HG03571 (cell line): ENCODE measurements at regions not wholly inside any gene's neighbourhood (a gene's known extent, or its start where the extent isn't known, plus 50 kb on each side); places are given as distances from the start of the nearest gene placed in this dataset.

Experiments
- ATAC-seq: cut with Tn5 transposase; IDR thresholded peaks from one replicate; pipeline ENCODE4 v1.9.1; 2021; ENCODE audit not compliant: unreplicated experiment

DNA sequence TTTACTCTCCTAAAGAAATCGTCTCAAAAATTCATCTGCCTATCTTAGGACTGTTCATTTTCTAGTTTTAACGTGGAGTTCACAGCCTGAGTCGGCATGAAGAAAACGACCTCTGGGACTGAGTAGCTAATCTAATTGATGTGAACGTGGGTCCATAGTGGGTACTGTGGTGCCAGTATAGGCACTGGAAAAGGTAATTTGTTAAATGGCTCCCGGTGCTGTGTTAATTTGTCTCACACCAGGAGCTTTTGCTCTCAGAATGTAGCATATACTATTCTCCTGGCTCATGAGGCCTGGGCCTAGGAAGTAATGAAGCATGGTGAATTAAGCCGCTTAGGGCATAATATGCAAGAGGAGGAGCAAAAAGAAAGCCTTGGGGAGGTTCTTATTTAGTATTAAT lies 414.4 kb upstream of the NXPH2 start:
- ATAC-seq, result no peak

DNA sequence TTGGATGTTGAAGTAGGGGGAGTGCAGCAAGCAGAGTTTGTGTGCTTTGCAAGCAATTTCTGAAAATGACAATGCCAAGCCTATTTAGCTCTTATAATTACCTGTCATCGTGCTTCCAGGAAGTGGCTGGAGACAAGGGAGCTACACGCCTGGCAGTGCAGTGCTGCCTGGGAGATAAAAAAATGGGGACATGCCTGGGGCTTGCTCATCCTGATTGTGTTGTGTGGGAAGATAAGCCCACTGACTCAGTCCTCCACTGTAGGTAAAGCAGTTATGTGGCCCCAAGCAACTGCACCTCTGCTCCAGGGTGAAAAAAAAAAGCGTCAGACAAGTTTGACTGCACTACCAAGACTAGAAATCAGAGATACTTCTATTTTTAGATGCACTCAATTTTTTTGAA lies 396.9 kb upstream of the NXPH2 start:
- no peak for ATAC-seq

DNA sequence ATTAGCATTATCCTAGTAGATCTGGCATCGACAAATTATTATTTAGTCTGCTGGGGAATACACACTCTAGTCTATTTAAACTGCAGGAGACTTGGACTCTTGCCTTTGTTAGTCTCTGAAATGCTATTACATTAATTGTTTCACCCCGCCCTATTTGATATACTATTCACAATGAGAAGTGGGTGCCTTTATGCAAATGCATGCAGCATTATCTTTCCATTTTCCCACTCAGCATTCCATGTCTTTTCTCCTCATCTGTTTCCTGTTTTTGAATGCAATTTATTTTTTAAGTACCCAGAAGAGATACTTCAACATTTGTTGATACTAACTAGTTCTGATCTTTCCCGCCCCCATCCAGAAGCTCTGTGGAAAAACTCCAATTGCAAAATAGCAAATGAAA lies 395.3 kb upstream of the NXPH2 start:
- no peak for ATAC-seq

DNA sequence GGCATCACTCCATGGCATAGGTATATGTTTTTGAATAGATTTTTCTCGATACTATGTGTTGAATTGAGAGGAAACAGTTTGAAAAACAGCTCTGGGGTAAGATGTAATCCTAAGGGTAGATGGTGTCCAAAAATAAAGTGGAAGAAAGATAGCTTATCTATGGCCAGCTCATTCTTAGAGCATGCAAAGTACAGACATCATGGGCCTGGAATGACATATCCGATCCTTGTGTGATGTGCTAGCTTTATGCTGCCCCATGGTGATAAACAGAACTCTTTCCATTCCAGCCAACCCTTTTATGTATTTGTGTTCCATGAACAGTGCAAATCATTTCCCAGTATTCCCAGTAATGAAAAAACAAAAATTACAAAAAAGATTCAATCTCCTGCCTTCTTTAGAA lies 390.2 kb upstream of the NXPH2 start:
- ATAC-seq, result no peak

DNA sequence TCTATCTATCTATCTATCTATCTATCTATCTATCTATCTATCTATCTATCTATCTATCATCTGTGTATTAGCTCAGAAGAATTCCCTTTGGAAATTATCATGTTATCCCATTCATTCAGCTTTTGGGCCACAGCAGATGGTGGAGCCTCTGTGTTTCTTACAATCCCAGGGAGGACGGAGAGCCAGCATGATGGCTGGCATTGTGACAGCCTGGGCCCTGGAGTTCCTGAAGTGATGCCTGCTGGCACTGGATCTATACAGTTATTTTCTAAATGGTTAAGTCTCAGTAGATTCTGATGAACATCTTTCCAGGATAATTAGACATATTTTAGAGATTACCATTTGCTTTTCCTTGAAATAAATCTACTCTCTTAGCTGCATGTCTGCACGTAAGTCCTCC lies 385.4 kb upstream of the NXPH2 start:
- no peak for ATAC-seq

DNA sequence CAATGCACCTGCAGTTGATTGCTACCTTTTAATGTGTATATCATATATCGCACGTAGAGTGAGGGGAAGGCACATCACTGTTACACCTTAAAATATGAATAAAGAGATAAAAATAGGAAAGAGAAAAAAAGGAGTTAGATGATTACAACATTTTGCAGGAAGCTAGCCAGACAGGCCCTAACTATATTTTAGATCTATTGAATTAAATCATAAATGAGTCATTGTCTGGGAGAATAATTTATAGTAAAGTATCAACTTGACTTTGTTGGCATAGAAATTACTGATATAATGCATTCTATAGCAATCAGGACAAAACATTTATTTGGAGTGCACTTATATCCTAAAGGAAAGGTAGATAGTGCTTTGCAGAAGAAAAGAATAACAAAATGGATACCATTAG lies 384.9 kb upstream of the NXPH2 start:
- no peak for ATAC-seq

DNA sequence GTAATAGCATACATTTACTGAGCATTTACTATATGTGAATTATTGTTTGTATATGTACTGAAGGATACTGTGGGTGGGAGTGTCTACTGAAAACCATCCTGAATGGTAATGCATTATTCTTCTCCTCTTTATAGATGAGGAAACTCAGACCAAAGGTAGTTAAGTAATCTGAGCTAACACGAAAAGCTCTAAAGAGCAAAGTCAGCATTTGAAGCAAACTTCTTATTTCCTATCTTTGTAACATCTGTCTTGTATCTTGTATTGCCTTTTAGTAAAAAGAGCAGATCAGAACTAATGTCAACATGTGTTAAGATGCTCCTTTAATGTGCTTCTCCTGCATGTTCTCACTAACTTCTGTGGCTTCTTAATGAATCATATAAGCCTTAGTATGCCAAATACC lies 382.8 kb upstream of the NXPH2 start:
- ATAC-seq, result no peak

DNA sequence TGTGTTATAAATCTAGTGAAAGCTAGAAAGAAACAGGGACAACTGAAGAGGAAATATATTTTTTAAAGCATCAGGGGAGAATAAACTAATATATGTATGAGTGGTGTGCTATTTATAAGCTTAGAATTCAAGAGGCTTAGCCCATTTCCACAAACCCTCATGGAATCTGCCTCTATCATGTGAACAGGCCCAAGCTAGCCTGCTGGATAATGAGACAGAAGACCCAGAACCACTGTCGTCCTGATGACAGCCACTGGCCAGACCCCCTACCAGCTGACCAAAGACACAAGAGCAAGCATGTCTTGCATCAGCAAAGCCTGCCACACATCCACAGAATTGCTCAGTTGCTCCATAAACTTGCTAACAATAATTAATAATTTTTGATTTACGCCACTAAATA lies 382.3 kb upstream of the NXPH2 start:
- no peak for ATAC-seq

DNA sequence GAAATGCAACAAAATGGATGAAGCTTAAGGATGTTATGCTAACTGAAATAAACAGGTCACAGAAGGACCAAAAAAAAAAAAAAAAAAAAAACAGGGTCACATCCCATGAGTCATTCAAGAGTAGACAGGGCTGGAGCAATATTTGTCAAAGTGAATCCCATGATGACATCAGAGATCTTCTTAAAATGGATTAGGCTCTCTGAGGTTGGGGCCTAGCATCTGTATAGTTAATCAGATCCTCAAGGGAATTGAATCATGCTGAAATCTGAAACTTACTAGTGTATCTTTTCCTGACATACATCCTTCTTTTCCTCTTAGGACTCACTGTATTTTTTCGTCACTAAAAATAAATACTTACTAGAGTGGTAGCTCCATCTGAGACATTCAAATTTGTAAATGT lies 380.6 kb upstream of the NXPH2 start:
- ATAC-seq, result no peak

DNA sequence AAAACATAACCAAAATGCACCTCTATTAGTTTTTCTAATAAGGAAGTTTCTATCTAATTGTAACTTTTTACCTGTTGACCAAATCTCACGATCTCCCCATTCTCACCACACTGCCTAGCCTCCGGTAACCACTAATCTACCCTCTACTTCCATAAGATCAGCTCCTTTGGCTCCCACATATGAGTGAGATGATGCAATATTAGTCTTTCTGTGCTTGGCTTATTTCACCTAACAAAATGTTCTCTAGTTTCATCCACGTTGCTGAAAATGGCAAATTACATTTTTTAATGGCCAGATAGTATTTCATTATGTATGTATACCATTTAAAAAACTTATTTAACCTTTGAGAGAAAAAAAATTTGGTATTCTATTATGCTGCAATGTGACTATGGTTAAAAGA lies 379.0 kb upstream of the NXPH2 start:
- ATAC-seq, result no peak

DNA sequence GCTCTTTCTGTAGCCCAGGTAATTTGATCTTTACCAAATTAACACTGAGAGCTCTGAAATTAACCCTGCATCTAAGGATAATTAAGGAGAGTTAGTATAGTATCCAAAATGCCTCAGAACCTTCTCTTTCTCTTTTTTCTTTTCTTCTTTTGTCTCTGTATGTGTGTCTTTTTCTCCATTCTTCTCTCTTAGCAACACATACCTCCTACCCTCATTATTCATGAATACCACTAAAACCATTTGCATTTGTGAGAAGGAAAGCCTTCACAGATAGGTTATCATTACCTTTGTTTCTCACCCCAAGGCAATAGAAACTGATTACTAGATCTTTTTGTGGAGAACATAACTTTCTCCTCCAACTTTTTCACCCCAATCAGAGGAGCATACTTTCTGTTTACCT lies 376.5 kb upstream of the NXPH2 start:
- no peak for ATAC-seq

DNA sequence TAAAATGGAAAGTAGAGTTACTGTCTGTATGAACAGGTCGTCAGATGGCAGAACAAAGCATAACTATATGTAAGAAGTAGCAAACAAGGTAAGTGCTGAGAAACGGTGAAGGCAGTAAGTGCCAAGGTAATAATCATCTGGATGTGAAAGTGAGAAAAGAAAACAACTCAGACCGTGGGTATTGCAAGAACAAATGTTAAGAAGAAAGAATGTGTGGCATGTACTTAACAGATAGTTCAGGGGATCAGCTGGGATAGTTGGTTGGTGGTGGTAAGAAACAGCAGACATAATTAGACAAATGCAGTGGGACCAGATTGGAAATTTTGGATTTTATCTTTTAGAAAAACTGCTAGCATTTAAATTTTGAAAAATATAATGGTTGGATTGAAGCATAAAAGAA lies 375.8 kb upstream of the NXPH2 start:
- no peak for ATAC-seq

DNA sequence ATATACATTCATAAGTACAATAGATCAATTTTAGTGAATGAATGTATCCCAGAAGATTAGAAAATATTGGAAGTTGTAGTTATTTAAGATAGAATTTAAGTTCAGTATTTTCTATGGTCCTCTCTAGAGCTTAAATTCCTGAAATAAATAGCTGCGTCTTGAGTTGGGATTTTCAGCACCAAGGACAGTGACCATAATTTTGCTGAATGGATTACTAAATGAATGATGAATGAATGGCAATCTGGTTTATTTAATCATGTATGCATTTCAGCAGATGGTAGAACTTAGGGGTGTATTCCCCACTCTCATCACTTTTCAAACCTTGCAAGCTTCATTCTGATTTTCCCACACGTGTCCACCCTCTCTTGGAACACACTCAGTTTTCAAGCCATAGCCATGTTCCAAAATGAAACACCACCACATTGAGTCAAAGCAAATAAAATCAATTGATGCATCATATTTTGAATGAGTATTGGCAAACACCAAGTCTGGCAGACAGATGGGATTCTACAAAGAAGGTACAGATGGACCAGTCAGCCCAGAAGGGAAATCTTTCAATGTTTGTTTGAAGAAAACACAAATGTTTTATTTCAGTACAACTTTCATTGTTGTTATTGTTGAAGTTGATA lies 362.2 kb upstream of the NXPH2 start:
- ATAC-seq, result no peak

DNA sequence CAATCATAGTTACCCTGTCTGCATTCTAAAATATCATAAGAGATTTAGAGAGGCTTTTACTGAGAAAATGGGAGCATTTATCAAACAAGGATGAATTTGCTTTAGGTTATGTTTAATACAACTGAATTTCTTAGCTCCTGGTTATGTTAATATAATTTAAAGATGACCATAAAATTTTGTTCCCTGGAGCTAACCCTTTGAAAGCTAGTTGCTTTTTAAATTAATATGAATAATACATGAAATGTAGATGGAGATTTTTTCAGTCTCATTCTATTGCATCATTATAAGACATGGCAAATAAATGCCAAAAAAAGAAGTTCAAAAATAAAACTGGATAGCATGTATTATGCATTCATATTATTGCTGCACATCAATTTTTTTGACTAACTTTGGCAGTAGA lies 344.1 kb upstream of the NXPH2 start:
- ATAC-seq, result no peak

DNA sequence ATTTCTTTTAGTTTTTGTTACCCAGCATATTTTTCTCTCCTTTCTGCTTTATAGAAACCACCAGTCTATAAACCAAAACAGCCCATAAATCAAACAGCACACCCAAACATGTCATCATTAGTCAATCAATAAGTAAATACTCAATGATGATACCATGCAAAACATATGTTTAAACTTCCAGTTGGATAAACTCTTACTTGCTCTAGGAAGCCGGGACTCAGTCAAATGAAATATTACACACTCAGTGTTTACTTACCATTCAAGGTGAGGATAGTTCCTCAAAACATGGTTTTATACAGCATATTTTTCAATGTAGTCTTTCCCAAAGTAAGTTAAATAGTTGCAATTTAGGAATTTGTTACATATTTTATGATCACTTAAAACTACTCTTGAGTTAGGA lies 343.6 kb upstream of the NXPH2 start:
- ATAC-seq, result no peak

DNA sequence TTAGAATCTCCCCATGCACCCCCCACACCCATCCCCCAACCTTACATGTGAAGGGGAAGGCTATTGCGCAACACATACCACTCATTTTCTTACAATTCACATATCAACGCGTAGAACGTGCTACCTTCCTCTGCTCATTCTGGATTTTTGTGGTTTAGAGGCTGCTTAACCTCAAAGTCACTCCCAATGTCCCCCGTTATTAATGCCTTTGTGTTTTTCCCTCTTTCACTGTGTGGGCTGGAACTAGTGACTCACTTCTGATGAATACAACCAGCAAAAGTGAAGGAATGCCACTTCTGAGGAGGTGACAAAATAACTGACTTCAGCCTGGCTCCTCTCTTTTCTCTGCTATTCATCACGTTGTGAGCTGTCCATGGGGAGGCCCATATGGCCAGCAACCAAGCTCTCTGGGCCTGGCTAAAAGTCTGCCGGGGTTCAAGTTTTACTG lies 342.5 kb upstream of the NXPH2 start:
- ATAC-seq, result no peak

DNA sequence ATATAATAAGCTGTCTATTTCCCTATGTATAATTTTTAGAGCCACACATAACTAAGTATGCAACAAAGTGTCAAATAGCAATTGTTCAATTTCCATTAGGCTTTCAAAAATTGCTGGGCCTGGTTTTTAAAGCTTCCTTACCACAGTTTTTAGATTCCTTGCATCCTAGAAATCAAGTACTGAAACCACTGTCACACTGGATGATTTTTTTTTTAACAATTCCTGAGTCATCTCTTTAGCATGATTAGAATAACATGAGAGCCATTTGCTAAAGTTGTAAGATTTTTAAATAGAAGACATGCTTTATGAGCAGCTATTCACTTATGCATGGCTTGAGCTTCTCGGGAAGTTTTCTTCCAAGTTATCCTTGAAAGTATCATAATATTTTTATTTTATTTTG lies 319.5 kb upstream of the NXPH2 start:
- no peak for ATAC-seq

DNA sequence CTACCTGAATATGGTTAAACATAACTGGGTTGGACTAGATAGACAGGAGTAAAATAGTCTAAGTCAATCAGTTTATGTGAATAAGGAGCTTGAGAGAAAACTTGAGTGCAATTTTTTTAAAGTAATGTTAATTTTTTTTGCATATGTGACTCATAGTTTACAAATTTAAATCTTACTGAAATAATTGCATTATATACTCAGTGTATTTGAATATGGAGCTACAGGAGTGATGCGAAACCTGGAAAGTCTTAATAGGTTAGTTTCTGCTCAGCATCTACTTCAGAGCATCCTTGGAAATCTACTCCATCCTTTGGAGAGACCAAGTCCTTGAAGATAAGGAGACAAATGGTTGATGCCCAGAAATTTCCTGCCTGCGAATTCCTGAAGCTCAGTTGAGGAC lies 318.8 kb upstream of the NXPH2 start:
- ATAC-seq, result no peak

DNA sequence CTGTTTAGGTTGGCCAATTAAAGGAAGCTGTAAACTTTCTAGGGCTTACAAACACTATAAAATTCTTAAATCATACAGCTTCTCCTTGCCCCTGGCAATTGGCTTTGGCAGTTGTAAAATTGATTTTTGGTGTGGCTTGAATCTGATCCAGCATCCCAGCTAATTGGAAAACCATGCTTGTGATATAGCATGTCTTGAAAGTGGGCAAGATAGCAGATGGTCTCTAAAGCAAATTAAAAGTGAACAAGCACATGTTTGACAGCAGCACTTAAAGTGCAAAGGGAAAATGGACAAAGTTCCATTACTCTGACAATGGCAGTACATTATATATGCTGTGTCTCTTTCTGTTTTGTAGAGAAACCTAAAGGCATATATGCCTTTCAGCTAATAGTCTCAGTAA lies 302.9 kb upstream of the NXPH2 start:
- no peak for ATAC-seq

DNA sequence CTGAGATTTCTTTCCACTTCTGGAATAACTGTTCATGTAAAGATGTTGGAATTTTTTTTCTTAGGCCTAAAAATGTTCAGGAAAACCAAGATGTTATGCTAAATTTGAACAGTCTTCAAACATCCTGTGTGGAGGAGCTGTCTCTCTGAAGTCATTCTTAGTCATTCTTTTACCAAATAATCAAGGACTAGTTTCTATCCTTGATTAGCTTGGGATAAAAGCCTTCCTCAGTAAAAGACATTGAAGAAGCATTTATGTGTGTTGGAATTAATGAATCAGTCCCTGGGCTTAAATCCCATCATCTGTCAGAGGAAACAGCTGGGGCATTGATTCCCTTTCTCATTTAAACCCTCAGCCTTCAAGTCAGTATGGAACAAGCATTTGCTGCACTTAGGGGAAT lies 300.1 kb upstream of the NXPH2 start:
- no peak for ATAC-seq

DNA sequence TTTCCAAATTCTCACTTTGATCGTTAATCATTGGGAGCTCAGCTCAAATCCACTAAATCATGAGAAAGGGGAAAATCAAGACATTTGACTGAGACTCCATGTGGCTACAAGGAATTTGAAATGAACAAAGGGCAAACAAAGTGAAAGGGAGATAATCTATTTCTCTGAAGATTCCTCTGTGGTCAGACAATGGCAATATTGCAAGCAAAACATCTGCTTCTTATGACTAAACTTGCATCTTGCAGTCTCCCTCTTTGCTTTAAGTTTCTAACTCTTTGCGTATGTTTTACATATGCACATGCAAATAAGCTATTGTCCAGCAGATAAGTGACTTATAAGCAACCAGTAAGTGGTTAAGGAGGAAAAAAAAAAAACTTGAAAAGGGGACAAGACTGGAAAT lies 299.1 kb upstream of the NXPH2 start:
- ATAC-seq, result no peak

DNA sequence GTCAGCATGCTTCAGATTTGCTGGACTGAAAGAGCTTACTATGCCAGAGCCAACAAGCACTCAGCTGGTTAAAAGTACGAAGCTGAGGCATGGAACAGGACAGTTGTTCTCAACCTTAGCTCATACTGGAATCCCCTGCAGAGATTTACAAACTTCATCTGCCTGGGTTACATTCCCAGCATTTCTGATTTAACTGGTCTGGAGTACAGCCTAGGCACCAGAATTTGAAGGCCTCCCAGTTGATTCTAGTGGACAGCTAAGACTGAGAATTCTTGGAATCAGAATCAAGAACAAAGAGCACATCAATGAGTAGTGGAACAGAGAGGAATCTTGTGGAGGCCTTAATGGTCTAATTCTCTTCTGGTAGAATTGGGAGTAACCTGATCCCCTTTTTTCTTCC lies 298.2 kb upstream of the NXPH2 start:
- ATAC-seq, result no peak

DNA sequence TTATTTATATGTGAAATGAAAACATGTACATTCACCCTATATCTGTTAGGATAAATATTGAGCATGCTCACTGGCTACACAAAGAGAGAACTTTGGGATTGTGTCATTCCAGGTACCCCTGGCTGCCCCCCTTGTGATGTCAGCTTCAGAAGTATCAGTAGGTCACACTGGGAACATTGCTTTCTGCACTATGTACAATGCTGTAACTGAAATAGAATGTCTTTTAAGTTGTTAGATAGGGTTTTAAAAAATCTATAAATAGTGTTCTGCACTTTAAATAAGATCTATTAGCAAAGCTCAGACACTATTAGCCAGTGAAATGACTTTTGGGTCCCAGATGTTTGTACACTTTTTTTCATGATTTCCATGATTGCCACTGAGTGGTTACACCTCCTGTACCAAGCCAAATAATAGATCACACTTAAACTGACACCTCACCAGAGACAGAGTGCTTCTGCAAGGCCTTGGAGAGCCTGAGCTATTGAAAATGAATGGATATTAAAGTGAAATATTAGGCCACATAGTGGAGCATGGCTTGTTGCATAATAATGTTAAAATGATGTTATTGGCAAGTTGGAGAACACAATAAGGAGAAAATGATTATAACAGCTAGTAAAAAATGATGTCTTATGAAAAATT lies 297.0 kb upstream of the NXPH2 start:
- no peak for ATAC-seq
